SKM-1 treated with dmso at 0.1 percent for 144 hours (cell line): ENCODE measurements at regions not wholly inside any gene's neighbourhood (a gene's known extent, or its start where the extent isn't known, plus 50 kb on each side); places are given as distances from the start of the nearest gene placed in this dataset.

Experiments
- DNase-seq: peaks from one replicate; lab custom pipeline; 2025; ENCODE audit not compliant: unreplicated experiment; lab: John Stamatoyannopoulos, UW

DNA sequence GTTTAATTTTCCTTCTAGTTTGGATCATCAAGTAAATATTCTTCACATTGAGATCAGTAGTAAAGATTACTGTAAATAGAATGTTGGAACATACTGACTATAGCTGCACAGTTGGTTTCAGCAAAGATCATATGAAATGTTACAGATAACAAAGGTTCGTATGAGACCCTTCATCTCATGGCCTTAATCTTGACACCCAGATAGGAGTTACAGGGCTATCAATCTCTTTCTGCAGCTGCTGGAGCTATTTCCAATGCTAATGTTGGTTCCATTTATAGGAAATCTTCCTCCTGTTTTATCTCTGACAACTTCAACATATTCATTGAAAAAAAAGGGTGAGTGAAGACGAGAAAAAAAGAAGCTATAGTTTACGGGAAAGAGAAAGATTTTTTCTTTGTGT, 495.6 kb downstream of the JRKL start:
- no peak for DNase-seq

DNA sequence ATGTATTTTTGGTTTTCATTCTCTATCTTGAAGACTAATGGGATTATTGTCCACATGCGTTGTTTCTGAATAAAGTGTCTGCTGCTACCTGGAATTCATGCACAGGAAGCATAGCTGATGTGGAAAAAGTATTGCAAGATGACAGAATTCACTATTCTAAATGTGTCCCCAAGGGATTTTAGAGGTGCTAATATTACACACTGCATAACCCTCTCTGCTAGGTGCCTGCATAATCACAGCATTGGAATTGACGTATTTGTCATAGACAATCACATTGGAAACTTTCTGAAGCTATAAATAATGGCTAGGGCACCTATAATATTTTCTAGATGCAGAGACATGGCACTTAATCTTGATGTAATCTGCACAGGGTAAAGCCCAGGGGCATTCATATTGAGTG, 496.1 kb downstream of the JRKL start:
- DNase-seq, result no peak

DNA sequence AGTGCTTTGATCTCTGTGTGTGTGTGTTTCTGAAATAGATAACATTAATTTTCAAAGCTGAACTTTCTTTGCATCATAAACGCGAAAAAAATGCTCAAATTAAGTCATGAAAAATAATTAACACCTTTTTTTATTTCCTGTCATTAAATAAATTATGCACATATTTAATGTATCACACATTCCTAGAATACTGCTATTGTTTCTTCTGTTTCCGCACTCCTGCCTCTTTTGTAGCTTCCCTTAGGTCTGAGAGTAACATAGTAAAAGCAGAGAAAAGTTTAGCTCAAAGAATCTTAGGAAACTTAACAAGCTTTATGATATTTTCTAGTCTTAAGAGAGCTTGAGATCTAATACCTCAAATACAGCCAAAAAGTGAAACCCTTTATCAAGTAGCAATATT, 504.2 kb downstream of the JRKL start:
- no peak for DNase-seq

DNA sequence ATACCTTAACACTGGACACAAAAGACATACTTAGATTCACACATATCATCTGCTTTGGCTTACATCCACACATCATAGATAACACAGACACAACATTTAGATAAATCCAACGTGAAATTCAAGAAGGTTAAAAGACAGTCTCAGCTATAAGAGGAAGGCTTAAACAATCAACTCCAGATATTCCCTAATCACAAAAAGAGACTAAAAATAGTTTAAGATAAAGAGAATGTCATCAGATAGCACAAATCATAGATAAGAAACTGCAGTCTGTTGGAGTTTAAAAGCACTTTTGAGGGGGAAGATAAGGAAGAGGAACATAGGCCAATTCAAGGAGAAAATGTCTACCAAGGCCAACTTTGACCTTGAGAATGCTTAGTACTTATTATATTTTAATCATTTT, 504.8 kb downstream of the JRKL start:
- no peak for DNase-seq

DNA sequence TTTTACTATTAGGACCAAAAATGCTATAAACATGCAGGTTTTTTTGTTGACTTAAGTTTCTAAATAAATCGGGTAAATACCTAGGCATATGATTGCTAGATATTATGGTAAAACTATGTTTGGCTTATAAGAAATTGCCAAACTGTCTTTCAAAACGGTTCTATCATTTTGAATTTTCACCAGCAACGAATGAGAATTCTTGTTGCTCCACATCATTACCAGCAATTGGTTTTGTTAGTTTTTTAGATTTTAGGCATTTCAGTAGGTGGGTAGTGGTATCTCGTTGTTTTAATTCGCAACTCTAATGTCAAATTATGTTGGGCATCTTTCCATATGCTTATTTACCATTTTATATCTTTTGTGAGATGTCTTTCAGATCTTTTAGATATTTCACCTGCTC, 510.2 kb downstream of the JRKL start:
- DNase-seq, result no peak

DNA sequence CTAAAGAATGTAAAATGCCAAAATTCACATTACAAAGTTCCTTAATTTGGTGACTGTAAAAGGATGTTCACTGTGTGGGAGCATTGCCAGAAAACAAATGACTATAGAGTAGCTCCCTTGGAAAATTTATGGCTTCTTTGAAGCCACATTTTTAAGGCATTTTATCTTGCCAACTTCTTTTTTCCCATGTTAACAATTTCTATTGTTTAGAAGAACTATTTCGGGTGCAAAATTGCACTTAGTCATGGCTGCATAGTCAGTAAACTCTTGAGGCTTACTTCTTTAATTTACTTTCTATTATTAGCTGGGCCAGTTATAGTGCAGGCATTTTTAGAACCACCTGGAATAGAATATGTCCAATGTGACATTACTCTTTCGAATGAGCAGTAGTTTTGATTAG, 515.3 kb downstream of the JRKL start:
- no peak for DNase-seq

DNA sequence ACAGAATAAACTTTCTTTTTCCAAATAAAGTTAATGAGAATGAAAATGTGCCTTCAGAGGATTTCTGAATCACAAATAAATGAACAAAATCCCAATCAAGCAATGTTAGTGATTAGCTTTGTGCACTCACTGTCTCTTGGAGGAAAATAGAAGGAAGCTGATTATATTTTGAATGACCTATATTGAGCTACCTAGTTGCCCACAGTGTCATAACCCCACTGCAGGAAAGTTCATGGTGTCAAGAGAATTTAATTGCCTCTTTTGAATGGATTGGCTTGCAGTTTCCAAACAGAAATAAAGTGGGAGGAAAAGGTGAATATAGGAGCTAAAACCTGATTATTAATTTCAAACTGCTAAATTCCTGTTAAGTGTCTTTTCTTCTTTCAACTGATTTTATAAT, 515.9 kb downstream of the JRKL start:
- no peak for DNase-seq

DNA sequence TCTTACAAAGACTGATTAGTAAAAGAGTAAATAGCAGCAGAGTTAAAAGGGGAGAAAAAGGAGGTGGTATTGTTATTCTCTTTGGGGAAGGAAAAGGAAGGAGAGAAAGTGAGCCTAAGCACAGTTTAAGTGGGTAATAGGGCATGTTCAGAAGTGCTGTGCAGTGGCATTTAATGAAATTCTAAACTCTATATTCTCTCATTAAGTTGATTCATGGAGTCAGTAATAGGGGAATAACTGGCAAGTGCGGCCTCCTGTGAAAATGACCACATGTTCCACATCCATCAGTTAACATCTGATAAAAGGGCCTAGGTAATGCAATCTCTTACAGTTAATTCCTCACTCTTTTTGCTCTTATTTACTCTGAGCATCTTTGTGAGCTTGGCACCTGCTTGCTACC, 516.7 kb downstream of the JRKL start:
- no peak for DNase-seq

DNA sequence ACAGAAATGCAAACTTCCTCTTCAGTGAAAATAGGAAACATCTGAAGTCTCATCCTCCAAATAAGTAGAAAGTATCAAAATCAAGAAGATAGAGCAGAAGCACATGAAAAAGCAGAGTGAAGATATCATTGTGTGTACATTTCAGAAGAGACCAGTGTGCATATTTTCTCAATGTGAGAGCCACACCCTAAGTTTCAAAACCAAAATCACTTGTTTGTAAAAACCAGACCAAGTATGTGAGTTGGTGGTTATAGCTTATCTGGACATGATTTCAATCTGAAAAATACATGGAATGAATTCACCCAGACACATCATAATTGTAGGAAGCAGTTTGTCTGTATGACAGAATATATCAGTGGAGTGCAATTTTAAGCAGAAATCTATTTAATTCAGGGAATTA, 536.0 kb downstream of the JRKL start:
- no peak for DNase-seq

DNA sequence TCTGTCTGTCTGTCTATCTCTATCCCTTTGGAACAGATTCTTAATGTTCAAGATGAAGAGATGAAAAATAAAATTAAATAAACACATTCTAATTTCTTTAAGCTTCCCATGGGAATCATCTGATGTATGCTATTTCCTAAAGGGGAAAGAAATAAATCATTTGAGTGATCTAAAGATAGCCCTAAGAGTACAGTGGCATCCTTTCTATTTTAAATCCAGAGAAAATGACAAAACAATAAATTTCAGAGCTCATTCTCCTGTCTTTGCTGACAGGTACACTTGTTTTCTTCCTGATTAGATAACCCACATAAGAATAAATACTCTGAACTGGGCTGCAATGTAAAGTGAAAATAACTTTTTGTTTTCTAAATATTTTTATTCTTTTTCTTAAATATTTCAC, 550.4 kb downstream of the JRKL start:
- DNase-seq, result no peak

DNA sequence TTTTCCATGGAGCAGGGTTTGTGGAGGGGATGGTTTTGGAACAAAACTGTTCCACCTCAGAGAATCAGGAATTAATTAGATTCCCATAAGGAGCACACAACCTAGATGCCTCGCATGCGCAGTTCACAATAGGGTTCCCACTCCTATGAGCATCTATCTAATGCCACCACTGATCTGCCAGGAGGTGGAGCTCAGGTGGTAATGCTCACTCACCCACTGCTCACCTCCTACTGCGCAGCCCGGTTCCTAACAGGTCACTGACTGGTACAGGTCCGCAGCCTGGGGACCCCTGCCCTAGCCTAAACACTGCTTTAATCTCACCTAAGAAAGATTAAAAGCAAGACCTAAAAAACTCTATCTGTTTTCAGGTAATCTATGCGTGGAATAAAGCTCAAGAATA, 553.0 kb downstream of the JRKL start:
- no peak for DNase-seq

DNA sequence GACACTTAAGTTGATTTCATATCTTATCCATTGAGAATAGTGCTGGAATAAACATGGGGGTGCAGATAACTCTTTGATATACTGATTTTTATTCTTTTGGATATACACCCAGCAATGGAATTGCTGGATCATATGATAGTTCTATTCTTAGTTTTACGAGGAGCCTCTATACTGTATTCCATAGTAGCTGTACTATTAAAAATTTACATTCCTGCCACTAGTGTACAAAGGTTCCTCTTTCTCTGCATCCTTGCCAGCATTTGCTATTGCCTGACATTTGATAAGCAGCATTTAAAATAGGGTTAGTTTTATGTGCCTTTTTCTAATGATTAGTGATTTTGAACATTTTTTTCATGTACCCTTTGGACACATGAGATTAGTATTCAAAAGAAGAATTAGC, 554.2 kb downstream of the JRKL start:
- no peak for DNase-seq

DNA sequence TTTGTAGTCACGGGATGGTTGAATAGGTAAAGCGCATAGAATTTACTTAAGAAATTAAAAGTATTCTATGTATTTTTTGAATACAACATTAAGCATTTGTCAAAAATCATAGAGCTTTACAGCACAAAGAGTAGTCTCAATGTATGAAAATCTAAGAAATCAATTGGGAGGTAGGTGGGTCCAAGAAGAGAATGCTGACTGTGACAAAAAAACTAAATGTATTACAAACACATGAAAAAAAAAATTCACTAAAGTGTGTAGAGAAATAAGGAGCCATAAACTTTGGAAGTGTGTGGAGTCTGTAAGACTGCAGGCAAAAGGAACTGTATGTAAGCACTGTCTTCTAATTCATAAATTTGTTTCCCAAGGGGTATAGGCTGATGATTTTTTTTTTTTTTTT, 558.3 kb downstream of the JRKL start:
- DNase-seq, result no peak

DNA sequence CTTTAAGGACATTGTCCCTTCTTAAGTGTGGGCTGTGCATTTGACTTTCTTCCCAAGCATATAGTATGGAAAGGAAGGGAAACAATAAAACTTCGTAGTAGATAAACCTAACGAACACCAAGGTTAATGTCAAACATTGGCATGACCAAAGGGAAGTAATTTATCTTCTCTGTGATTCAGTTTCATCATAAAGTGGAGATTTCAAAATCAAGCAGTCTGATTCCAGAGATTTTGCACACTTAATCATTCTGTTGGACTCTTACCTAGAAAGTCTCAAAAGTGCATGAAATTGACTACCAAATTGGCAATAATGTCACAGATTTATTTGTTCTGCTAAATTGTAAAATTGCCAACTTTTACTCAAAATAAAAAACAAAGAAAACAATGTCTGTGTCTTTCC, 559.7 kb downstream of the JRKL start:
- no peak for DNase-seq

DNA sequence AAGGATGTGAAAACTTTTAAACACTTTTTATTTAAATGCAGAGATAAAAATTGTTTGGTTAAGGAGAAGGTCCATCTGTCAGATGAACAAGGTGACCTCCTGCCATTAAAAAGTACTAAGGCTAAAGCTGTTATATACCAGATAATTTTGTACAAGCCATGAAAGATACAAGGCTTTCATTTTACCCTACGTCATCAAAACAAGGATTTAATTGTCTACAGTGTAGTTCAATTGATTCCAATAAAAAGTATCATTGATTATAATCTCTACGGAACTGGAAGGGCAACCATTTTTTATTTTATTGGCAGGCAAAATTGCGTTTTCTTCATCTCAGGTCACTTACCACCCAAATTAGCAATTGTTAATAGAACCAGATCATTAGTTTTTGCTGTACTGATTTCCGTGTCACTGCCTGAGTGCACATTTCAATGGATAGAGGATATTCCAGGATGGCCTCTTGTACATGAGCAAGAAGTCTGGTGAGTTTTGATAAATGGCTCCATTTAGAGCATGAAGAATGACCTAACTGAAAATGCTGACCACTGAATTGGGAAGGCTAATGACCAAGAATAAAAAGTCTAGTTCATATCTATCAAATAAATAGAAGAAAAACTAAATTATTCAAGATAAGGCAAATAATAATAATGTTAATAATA, 564.9 kb downstream of the JRKL start:
- no peak for DNase-seq

DNA sequence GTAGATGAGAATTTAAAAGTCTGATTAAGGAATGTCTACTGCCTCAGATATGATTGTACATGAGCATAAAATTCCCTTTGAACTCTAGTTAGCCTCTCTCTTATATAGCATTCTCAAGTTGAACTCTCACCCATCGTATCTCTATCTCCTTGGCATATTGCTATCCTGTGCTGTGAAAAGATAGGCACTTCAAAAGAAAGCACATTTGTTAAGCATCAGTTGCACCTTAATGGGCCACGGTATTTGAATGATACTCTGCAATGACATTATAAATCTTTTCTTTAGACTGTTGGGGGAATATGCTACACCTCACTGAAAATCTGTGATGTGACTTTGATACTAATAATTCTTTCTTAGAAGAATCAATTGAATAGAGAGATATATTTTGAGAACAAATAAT, 570.7 kb downstream of the JRKL start:
- DNase-seq, result no peak

DNA sequence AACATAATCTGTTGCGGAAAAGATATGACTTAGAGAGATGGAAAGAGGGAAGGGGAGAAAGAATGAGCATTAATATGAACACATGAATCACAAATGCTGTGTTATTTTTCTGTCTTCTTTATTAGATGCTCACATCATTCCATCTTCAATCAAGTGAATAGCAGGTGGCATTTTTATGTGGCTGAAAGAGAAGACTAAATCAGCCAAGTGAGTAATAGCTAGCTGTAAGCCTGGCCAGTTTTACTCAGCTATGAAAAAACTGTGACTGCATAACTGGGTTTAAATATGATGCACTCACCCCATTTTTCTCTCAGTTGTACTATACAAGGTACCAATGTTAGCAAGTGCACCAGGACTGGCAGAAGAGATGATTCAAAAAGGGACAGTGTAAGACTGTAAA, 571.1 kb downstream of the JRKL start:
- DNase-seq, result no peak

DNA sequence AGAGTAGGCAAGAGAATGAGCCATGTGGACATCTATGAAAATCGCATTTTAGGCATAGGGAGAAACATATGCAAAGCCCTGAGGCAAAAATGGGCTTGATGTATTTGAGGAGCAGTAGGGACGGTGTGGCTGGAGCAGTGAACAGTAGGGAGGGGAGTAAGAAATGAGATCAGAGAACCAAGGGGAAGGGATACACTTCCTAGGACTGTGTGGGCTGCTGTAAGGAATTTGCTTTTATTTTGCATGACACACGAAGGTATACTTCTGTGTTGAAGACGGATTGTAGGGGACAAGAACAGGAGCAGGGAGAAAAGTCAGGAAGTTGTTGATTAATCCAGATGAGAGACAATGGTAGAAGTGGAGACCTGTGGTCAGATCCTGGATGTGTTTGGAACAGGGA, 572.1 kb downstream of the JRKL start:
- DNase-seq, result no peak

DNA sequence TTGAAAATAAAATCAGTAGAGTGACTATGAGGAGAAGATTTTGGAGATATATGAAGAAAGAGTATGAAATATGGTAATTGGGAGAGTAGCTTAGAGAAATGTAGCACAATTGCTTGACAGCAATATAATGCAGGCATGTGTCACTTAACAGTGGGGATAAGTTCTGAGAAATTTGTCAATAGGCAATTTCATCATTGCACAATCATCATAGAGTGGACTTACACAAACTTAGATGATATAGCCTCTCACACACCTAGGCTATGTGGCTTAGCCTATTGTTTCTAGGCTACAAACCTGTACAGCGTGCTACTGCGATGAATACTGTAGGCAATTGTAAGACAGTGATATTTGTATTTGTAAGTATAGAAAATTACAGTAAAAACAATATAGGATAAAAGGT, 573.6 kb downstream of the JRKL start:
- no peak for DNase-seq

DNA sequence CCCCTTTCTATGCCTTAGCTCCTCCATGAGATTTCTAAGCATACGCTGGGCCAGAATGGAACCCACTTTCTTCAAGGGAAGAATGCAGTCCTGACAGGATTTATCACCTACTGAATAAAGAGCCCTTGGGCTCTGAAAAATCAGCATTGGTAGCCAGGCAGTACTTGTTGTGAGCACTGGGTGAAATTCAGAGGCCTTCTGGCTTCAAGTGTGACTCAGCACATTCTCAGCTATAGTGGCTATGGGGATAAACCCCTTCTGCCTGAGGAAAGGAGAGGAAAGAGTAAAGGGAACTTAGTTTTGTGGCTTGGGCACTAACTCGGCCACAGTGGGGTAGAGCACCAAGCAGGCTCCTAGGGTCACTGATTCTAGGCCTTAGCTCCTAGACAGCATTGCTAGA, 574.8 kb downstream of the JRKL start:
- no peak for DNase-seq

DNA sequence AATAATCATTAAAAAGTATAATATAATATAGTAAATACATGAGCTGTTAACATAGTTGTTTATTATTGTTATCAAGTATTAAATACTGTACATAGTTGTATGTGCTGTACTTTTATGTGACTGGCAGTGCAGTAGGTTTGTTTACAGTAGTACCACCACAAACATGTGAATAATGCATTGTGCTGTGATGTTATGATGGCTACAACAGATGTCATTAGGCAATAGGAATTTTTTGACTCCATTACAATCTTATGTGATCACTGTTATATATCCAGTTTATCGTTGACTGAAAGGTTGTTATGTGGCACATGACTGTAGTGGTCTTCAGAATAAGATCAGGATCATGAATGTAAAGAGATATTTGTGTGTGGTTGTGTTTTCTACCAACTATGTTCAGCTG, 577.8 kb downstream of the JRKL start:
- DNase-seq, result no peak

DNA sequence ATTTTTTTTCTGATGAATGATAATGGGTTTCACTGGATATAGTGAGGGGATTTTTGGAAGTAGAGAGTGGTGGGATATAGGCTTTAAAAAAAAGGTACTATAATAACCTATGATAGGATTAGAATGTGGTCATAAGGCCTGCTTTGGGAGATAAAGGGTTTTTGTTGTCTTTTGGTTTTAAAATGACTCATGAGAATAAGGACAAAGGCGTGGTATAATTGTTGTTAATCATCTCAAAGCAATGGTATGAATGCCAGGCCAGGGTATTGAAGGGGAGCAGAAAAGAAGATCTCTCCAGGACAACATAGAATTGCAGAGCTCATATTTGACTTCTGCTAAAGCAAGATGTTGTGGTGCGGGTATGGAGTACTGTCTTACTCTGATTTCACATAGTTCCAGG, 579.4 kb downstream of the JRKL start:
- DNase-seq, result no peak

DNA sequence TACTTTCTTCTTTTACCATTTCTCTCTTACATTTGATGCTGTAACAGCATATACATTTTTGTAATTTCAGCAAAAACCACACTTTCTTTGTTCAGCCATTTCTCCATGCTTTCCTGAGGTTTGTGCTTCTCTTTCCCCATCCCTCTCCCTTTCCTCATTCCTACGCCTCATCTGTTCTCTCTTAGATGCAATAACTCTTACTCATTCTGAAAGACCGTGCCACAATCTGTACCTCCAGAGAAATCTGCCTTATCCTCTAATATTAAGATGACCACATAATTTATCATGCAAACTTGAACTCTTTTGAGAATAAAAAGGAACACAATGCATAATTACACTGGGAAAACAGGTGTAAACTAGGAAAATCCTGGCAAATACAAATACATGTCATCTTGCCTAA, 588.9 kb downstream of the JRKL start:
- DNase-seq, result no peak

DNA sequence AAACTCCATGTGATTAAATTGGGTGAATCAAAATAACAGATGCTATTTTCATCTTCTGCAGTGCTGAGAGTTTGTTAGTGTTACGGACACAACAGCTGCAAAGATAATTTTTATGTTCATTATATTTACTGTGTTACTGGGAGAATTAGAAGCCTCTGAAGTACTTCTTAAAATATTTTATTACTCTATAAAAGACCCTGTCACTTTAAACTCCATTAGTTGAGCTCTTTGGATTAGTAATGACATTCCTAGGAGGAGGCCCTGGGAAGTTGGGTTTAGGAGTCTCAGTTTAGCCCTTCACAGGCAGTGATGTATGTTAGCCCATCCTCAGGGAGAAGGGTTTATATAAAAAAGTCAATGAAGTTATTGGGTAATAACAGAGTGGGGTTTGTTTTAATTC, 596.7 kb downstream of the JRKL start:
- DNase-seq, result no peak
